ENCODE measurements at regions not wholly inside any gene's neighbourhood (a gene's known extent, or its start where the extent isn't known, plus 50 kb on each side); places are given as distances from the start of the nearest gene placed in this dataset.
A peak's percentile ranks its signal among the peaks of the same experiment; 100 is the strongest.

- Histone ChIP-seq H3K9me2 (replicated peaks; ENCODE audit: insufficient read depth) (no peaks in the 10 kb centered on the region), H3K27me3 (no peaks in the 10 kb centered on the region), H3K36me3 (replicated peaks; ENCODE audit: insufficient read depth, low read depth) (no peaks in the 10 kb centered on the region), H3K79me2 (no peaks in the 10 kb centered on the region), H3K4me1 (ENCODE audit: insufficient read depth) (no peaks in the 10 kb centered on the region), H3K27ac (no peak overlapping the region), H2AFZ (no peak overlapping the region), H3K4me2 (no peak overlapping the region), H4K20me1 (ENCODE audit: insufficient read depth, poor library complexity, severe bottlenecking) (no peaks in the 10 kb centered on the region), H3K9me3 (ENCODE audit: low read depth) (no peaks in the 10 kb centered on the region), H3K4me3 (no peak overlapping the region)
- DNase-seq (ENCODE audit: low spot score), result no peak
- 77% methylated on average over 1 of the region's 1 CpG for WGBS (ENCODE audit: low lambda C conversion rate, missing lambda C conversion rate)
- TF ChIP-seq, protein P1, sequence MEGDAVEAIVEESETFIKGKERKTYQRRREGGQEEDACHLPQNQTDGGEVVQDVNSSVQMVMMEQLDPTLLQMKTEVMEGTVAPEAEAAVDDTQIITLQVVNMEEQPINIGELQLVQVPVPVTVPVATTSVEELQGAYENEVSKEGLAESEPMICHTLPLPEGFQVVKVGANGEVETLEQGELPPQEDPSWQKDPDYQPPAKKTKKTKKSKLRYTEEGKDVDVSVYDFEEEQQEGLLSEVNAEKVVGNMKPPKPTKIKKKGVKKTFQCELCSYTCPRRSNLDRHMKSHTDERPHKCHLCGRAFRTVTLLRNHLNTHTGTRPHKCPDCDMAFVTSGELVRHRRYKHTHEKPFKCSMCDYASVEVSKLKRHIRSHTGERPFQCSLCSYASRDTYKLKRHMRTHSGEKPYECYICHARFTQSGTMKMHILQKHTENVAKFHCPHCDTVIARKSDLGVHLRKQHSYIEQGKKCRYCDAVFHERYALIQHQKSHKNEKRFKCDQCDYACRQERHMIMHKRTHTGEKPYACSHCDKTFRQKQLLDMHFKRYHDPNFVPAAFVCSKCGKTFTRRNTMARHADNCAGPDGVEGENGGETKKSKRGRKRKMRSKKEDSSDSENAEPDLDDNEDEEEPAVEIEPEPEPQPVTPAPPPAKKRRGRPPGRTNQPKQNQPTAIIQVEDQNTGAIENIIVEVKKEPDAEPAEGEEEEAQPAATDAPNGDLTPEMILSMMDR (IDR thresholded peaks at IDR 0.05; ENCODE audit: poor library complexity), result no peak
- no peak for TF ChIP-seq EZH2 (IDR thresholded peaks at IDR 0.05; ENCODE audit: borderline replicate concordance)
- no peak for TF ChIP-seq EZH2phosphoT487 (IDR thresholded peaks at IDR 0.05; ENCODE audit: low read depth, severe bottlenecking, unreplicated experiment)
Measured at GRCh38 chr4:129821073-129821472, 725.1 kb downstream of the C4orf33 start.

DNA sequence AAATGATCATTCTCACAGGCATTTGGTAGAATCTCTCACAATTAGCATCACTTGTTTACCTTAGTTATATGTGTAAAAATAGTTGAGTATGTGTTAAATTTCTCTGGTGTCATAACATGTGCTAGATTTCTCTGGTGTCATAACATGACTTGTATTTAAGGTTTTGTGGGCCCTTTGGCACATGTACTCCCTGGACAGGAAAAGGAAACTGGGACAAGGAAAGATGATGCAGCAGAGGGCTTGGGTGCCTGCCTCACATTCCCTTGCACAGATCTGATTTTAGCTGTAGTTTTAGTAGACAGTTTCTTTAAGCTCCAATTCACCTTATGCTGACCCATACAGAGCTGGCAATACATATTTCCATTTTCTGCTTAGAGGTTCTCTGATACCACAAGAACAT is 726.0 kb downstream of the C4orf33 start:
- Histone ChIP-seq H3K9me3 (ENCODE audit: low read depth) (no peaks in the 10 kb centered on the region), H3K79me2 (no peaks in the 10 kb centered on the region), H4K20me1 (ENCODE audit: insufficient read depth, poor library complexity, severe bottlenecking) (no peaks in the 10 kb centered on the region), H3K4me2 (no peak overlapping the region), H3K27me3 (no peaks in the 10 kb centered on the region), H3K9me2 (replicated peaks; ENCODE audit: insufficient read depth) (no peaks in the 10 kb centered on the region), H3K4me1 (ENCODE audit: insufficient read depth) (no peaks in the 10 kb centered on the region), H2AFZ (no peak overlapping the region), H3K36me3 (replicated peaks; ENCODE audit: insufficient read depth, low read depth) (no peaks in the 10 kb centered on the region), H3K4me3 (no peak overlapping the region), H3K27ac (no peak overlapping the region)
- DNase-seq (ENCODE audit: low spot score), result no peak
- TF ChIP-seq EZH2phosphoT487 (IDR thresholded peaks at IDR 0.05; ENCODE audit: low read depth, severe bottlenecking, unreplicated experiment) (no peak), EZH2 (IDR thresholded peaks at IDR 0.05; ENCODE audit: borderline replicate concordance) (no peak)
- TF ChIP-seq, protein P1 (IDR thresholded peaks at IDR 0.05; ENCODE audit: poor library complexity), result no peak

DNA sequence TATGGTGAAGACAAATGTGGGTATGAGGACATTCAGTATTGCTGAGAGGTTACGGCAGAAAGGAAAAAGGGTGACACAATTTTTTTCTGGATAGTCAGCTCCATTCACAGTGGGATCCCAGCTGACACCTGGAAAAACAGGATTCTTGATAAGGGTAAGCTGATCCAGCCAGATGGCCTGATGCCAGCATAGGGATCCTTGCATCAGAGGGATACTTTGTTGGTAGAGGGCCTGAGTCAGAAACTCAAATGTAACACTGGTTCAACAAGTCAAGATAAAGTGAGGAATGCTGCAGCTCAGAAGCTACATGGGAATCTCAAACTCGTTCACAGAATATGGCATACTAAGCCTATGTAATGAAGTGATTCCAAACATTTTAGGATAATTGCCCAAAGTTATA is 726.7 kb downstream of the C4orf33 start:
- Histone ChIP-seq H3K79me2 (no peaks in the 10 kb centered on the region), H3K27me3 (no peaks in the 10 kb centered on the region), H3K9me3 (ENCODE audit: low read depth) (no peaks in the 10 kb centered on the region), H3K36me3 (replicated peaks; ENCODE audit: insufficient read depth, low read depth) (no peaks in the 10 kb centered on the region), H2AFZ (no peak overlapping the region), H3K27ac (peak overlapping the region; percentile 41), H4K20me1 (ENCODE audit: insufficient read depth, poor library complexity, severe bottlenecking) (no peaks in the 10 kb centered on the region), H3K4me2 (no peak overlapping the region), H3K9me2 (replicated peaks; ENCODE audit: insufficient read depth) (no peaks in the 10 kb centered on the region), H3K4me1 (ENCODE audit: insufficient read depth) (no peaks in the 10 kb centered on the region), H3K4me3 (no peak overlapping the region)
- TF ChIP-seq EZH2 (IDR thresholded peaks at IDR 0.05; ENCODE audit: borderline replicate concordance) (no peak), EZH2phosphoT487 (IDR thresholded peaks at IDR 0.05; ENCODE audit: low read depth, severe bottlenecking, unreplicated experiment) (no peak)
- TF ChIP-seq, protein P1 (IDR thresholded peaks at IDR 0.05; ENCODE audit: poor library complexity), result no peak
- DNase-seq (ENCODE audit: low spot score), result peak; percentile 48
- WGBS (ENCODE audit: low lambda C conversion rate, missing lambda C conversion rate), result 61% methylated on average over 2 of the region's 2 CpGs

DNA sequence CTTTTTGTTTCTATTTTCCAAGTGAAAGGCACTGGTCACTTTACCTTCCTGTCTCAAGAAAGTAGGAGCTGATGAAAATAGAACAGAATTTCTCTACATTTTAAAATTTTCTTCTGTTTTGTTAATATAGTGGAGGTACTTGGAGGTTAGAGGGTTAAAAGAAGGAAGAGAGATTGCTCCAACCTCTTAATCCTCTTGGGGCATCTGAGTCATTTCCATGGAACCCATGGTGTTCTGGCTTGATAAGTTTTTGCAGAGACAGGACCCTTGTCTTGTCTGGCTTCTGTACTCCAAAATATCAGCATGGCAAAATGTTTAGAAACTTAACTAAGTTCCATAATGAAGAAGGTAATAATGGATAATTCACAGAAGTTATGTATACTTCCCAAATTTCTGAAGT is 727.2 kb downstream of the C4orf33 start:
- H4K20me1 ChIP-seq (ENCODE audit: insufficient read depth, poor library complexity, severe bottlenecking), result no peaks in the 10 kb centered on the region
- H3K27me3 ChIP-seq, result no peaks in the 10 kb centered on the region
- H3K9me3 ChIP-seq (ENCODE audit: low read depth), result no peaks in the 10 kb centered on the region
- H3K4me1 ChIP-seq (ENCODE audit: insufficient read depth), result no peaks in the 10 kb centered on the region
- no peak overlapping the region for H3K4me3 ChIP-seq
- H3K9me2 ChIP-seq (replicated peaks; ENCODE audit: insufficient read depth), result no peaks in the 10 kb centered on the region
- H2AFZ ChIP-seq, result no peak overlapping the region
- H3K36me3 ChIP-seq (replicated peaks; ENCODE audit: insufficient read depth, low read depth), result no peaks in the 10 kb centered on the region
- H3K27ac ChIP-seq, result no peak overlapping the region
- no peak overlapping the region for H3K4me2 ChIP-seq
- DNase-seq (ENCODE audit: low spot score), result no peak
- H3K79me2 ChIP-seq, result no peaks in the 10 kb centered on the region
- TF ChIP-seq EZH2phosphoT487 (IDR thresholded peaks at IDR 0.05; ENCODE audit: low read depth, severe bottlenecking, unreplicated experiment) (no peak), EZH2 (IDR thresholded peaks at IDR 0.05; ENCODE audit: borderline replicate concordance) (no peak)
- TF ChIP-seq, protein P1 (IDR thresholded peaks at IDR 0.05; ENCODE audit: poor library complexity), result no peak

All from hepatocyte (in vitro differentiated cells).